Heart left ventricle (tissue), 13 donors: ENCODE measurements at regions not wholly inside any gene's neighbourhood (a gene's known extent, or its start where the extent isn't known, plus 50 kb on each side); places are given as distances from the start of the nearest gene placed in this dataset.

Experiments used
- CTCF ChIP-seq, 12 donors: fragments of 200-600 bp; sonication (generic) in 4 of 12; IDR thresholded peaks; one replicate each; pipeline versions ENCODE4 v1.5.0 to v1.8.0; 2018 to 2022; ENCODE audit warnings: antibody characterized with exemption in 12 of 12, mild to moderate bottlenecking in 5 of 12
- POLR2A ChIP-seq, 2 donors: fragments of 450-650 bp; IDR thresholded peaks; one replicate each; pipeline ENCODE4 v1.6.1; 2017; ENCODE audit warnings: antibody characterized with exemption in 2 of 2, mild to moderate bottlenecking in 2 of 2, moderate library complexity in 2 of 2
- donor health status: ischemic (EF 13 %, LVEDD 7.1; RV severe dilation, severe dysfunction).
- donor health status: DM: no; HTN: yes; CAD: no.
- donor health status: DM: no; HTN: no; CAD: no.
- donor health status: ischemic (EF 25% LVEDD 6.9; RV normal size, moderate dysfunction).
- donor health status: ischemic (EF 25% LVEDD 5.7; RV mildly dilated, moderate dysfunction).
- donor health status: ischemic (EF 35%, LVEDD 5.7; RV mildly dilated, moderate dysfunction).
- donor health status: nonischemic (EF 11% LVEDD 7.7; RV severe dilation, severe dysfunction).
- donor health status: DM: yes; HTN: yes; CAD: no.
- donor health status: PGD.
- donor health status: ischemic (EF 29% LVEDD 5.4; RV normal size, mild dysfunction).
- donor health status: nonischemic (EF 23%, LVEDD 6.1; RV moderate dilation, normal function).

GRCh38 chr14:54259821-54260220, 137.0 kb upstream of the CDKN3 start:
- TF ChIP-seq CTCF (IDR thresholded peaks at IDR 0.05): no peak
- no peak for TF ChIP-seq POLR2A (IDR thresholded peaks at IDR 0.05)
